Mesothelial cell of epicardium (in vitro differentiated cells): ENCODE measurements at regions not wholly inside any gene's neighbourhood (a gene's known extent, or its start where the extent isn't known, plus 50 kb on each side); places are given as distances from the start of the nearest gene placed in this dataset.

ENCODE experiments used
- DNase-seq, 2 experiments: peaks; one replicate each; pipeline ENCODE4 v3.0.0; 2021; ENCODE audit warnings: low spot score in 2 of 2; ENCODE audit not compliant: unreplicated experiment in 2 of 2
- H3K27ac Mint-ChIP-seq: 2 replicates; pipeline ENCODE4 v1.8.0; 2021; ENCODE audit warnings: mixed read lengths
- H3K27me3 Mint-ChIP-seq: 2 replicates; pipeline ENCODE4 v1.8.0; 2021; ENCODE audit warnings: low read depth, mixed read lengths
- H3K36me3 Mint-ChIP-seq: 2 replicates; pipeline ENCODE4 v1.8.0; 2021; ENCODE audit warnings: mixed read lengths
- H3K4me1 Mint-ChIP-seq: 2 replicates; pipeline ENCODE4 v1.8.0; 2021; ENCODE audit warnings: mixed read lengths
- H3K4me3 Mint-ChIP-seq: 2 replicates; pipeline ENCODE4 v1.8.0; 2021; ENCODE audit warnings: mild to moderate bottlenecking, moderate library complexity, mixed read lengths
- H3K9me3 Mint-ChIP-seq: 2 replicates; pipeline ENCODE4 v1.8.0; 2021; ENCODE audit warnings: mixed read lengths
- CTCF ChIP-seq: fragments of 200-600 bp; sonication (generic); IDR thresholded peaks from one replicate; pipeline ENCODE4 v1.5.0; 2021; ENCODE audit warnings: antibody characterized with exemption; ENCODE audit not compliant: unreplicated experiment

GRCh38 chr2:107020392-107020791, 134.4 kb upstream of the ST6GAL2 start:
- DNase-seq: no peak
- no peaks in the 10 kb centered on the region for H3K36me3 Mint-ChIP-seq
- no peak overlapping the region for H3K4me3 Mint-ChIP-seq
- H3K27me3 Mint-ChIP-seq: peaks cover 2% of the 10 kb centered on the region
- no peaks in the 10 kb centered on the region for H3K4me1 Mint-ChIP-seq
- peaks cover 5% of the 10 kb centered on the region for H3K9me3 Mint-ChIP-seq
- no peak for TF ChIP-seq CTCF
- no peak overlapping the region for H3K27ac Mint-ChIP-seq

- Mint-ChIP-seq H3K4me1 (no peaks in the 10 kb centered on the region), H3K4me3 (no peak overlapping the region), H3K9me3 (peaks cover 5% of the 10 kb centered on the region), H3K36me3 (no peaks in the 10 kb centered on the region), H3K27me3 (peaks cover 2% of the 10 kb centered on the region), H3K27ac (no peak overlapping the region)
- no peak for DNase-seq
- no peak for TF ChIP-seq CTCF
These were observed 138.3 kb upstream of the ST6GAL2 start for GRCh38 chr2:107024269-107024668.

GRCh38 chr2:107025291-107025857, 139.4 kb upstream of the ST6GAL2 start:
- Mint-ChIP-seq H3K4me1 (no peaks in the 10 kb centered on the region), H3K9me3 (peaks cover 5% of the 10 kb centered on the region), H3K4me3 (no peak overlapping the region), H3K27me3 (peaks cover 2% of the 10 kb centered on the region), H3K36me3 (no peaks in the 10 kb centered on the region), H3K27ac (no peak overlapping the region)
- no peak for TF ChIP-seq CTCF
- DNase-seq: no peak

- H3K27ac Mint-ChIP-seq: no peak overlapping the region
- H3K4me1 Mint-ChIP-seq: no peaks in the 10 kb centered on the region
- H3K9me3 Mint-ChIP-seq: peaks cover 5% of the 10 kb centered on the region
- no peaks in the 10 kb centered on the region for H3K36me3 Mint-ChIP-seq
- DNase-seq: no peak
- no peak for TF ChIP-seq CTCF
- no peak overlapping the region for H3K4me3 Mint-ChIP-seq
- peaks cover 2% of the 10 kb centered on the region for H3K27me3 Mint-ChIP-seq
These were observed 140.0 kb upstream of the ST6GAL2 start for GRCh38 chr2:107025869-107026380.

- Mint-ChIP-seq H3K4me3 (no peak overlapping the region), H3K9me3 (peaks cover 5% of the 10 kb centered on the region), H3K4me1 (no peaks in the 10 kb centered on the region), H3K27ac (no peak overlapping the region), H3K27me3 (peaks cover 2% of the 10 kb centered on the region), H3K36me3 (no peaks in the 10 kb centered on the region)
- DNase-seq: no peak
- TF ChIP-seq CTCF: no peak
These were observed 141.2 kb upstream of the ST6GAL2 start for GRCh38 chr2:107027205-107027604.

GRCh38 chr2:107027810-107028209, 141.8 kb upstream of the ST6GAL2 start:
- Mint-ChIP-seq H3K4me3 (no peak overlapping the region), H3K27me3 (peaks cover 2% of the 10 kb centered on the region), H3K36me3 (no peaks in the 10 kb centered on the region), H3K27ac (no peak overlapping the region), H3K4me1 (no peaks in the 10 kb centered on the region), H3K9me3 (peaks cover 5% of the 10 kb centered on the region)
- DNase-seq: no peak
- TF ChIP-seq CTCF: no peak
